Endothelial cell of umbilical vein (primary cell): ENCODE measurements at regions not wholly inside any gene's neighbourhood (a gene's known extent, or its start where the extent isn't known, plus 50 kb on each side); places are given as distances from the start of the nearest gene placed in this dataset.

Experiments used
- EZH2 ChIP-seq: IDR thresholded peaks from 2 replicates; pipeline ENCODE4 v1.6.1; 2012; ENCODE audit warnings: borderline replicate concordance, low read depth, mild to moderate bottlenecking, moderate library complexity, low read length, inconsistent platforms; ENCODE audit not compliant: severe bottlenecking
- POLR2A ChIP-seq: IDR thresholded peaks from 2 replicates; pipeline ENCODE4 v1.6.1; 2012; ENCODE audit warnings: low read depth, mild to moderate bottlenecking, control low read depth, low read length
- POLR2AphosphoS5 ChIP-seq: IDR thresholded peaks from 2 replicates; pipeline ENCODE4 v1.6.1; 2012; ENCODE audit warnings: low read depth, mild to moderate bottlenecking, control low read depth, low read length, moderate library complexity; ENCODE audit not compliant: insufficient read depth
- TF ChIP-seq, protein P1 (sequence below), 2 donors: IDR thresholded peaks; 1 replicate in 1 of 2; 2 replicates in 1 of 2; pipeline ENCODE4 v1.5.1; 2011; ENCODE audit warnings: low read length in 2 of 2, mild to moderate bottlenecking in 2 of 2, moderate library complexity in 2 of 2, control low read depth in 1 of 2, inconsistent platforms in 1 of 2, low read depth in 1 of 2; ENCODE audit not compliant: insufficient read depth in 1 of 2; ENCODE audit errors: extremely low read depth in 1 of 2

DNA sequence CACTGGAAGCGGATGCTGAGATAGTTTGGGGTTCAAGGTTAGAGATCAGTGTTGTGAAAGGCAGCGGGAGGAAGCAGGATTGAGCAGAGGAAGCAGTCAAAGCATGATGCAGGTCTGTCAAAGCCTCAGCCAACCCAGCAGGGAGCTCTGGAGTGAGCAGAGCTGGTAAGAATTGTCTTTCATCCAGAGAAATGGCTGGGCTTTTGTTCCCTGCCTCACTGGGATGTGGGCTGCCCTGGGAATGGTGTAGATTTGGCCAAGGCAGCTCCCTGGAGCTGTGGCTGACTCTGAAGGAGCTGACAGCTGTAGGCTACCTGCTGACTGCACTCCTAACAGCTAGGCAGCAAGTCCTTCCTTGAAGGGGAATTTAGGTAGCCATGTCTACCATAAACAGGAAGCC is 61.9 kb upstream of the STXBP5L start:
- TF ChIP-seq, protein P1, sequence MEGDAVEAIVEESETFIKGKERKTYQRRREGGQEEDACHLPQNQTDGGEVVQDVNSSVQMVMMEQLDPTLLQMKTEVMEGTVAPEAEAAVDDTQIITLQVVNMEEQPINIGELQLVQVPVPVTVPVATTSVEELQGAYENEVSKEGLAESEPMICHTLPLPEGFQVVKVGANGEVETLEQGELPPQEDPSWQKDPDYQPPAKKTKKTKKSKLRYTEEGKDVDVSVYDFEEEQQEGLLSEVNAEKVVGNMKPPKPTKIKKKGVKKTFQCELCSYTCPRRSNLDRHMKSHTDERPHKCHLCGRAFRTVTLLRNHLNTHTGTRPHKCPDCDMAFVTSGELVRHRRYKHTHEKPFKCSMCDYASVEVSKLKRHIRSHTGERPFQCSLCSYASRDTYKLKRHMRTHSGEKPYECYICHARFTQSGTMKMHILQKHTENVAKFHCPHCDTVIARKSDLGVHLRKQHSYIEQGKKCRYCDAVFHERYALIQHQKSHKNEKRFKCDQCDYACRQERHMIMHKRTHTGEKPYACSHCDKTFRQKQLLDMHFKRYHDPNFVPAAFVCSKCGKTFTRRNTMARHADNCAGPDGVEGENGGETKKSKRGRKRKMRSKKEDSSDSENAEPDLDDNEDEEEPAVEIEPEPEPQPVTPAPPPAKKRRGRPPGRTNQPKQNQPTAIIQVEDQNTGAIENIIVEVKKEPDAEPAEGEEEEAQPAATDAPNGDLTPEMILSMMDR (IDR thresholded peaks at IDR 0.05; ENCODE audit: extremely low read depth in 1 of 2, insufficient read depth in 1 of 2, low read depth in 1 of 2, low read length in 2 of 2), result no peak
- TF ChIP-seq EZH2 (no peak), POLR2AphosphoS5 (no peak), POLR2A (no peak)
